PC-3 (cell line): ENCODE measurements at regions not wholly inside any gene's neighbourhood (a gene's known extent, or its start where the extent isn't known, plus 50 kb on each side); places are given as distances from the start of the nearest gene placed in this dataset.

Experiments used
- ATAC-seq: fragments of 200-7000 bp; cut with Tn5 transposase; 2 replicates; pipeline ENCODE4 v1.9.1; 2020; ENCODE audit warnings: mild to moderate bottlenecking, moderate library complexity
- BruUV-seq: library from RNA; stranded (reverse); fragments of 400-500 nt; replicated peaks from 2 replicates; lab custom pipeline; 2021; lab: Mats Ljungman, UMichigan
- CTCF ChIA-PET: fragments of 300-600 bp; sonication (Branson Sonifier 250); formaldehyde crosslinking; loops from one replicate; lab custom pipeline; 2022; ENCODE audit warnings: antibody characterized with exemption; lab: Charles Lee
- POLR2A ChIA-PET: fragments of 300-600 bp; sonication (Branson Sonifier 250); formaldehyde crosslinking; loops from one replicate; lab custom pipeline; 2022; ENCODE audit warnings: antibody characterized with exemption; ENCODE audit not compliant: unreplicated experiment; lab: Charles Lee
- DNase-seq: peaks from one replicate; pipeline ENCODE4 v3.0.0-alpha.2; 2015
- H2AFZ ChIP-seq: fragments of 300-600 bp; sonication (generic); 2 replicates; pipeline ENCODE4 v1.6.0; 2016; ENCODE audit warnings: antibody characterized with exemption, low read length
- H3F3A ChIP-seq: fragments of 300-600 bp; sonication (generic); one replicate; pipeline ENCODE4 v1.6.0; 2017; ENCODE audit warnings: antibody characterized with exemption, low read length, control low read depth, mild to moderate bottlenecking; ENCODE audit not compliant: unreplicated experiment
- H3K27ac ChIP-seq: fragments of 300-600 bp; sonication (generic); 2 replicates; pipeline ENCODE4 v1.5.1; 2016; ENCODE audit warnings: mild to moderate bottlenecking, low read length
- H3K27me3 ChIP-seq: fragments of 300-600 bp; sonication (generic); 2 replicates; pipeline ENCODE4 v1.6.1; 2016; ENCODE audit warnings: low read length, mixed read lengths
- H3K36me3 ChIP-seq: fragments of 300-600 bp; sonication (generic); 2 replicates; pipeline ENCODE4 v1.6.1; 2016; ENCODE audit warnings: low read depth, mixed run types, low read length, mixed read lengths
- H3K4me1 ChIP-seq: fragments of 300-600 bp; sonication (generic); 2 replicates; pipeline ENCODE4 v1.5.1; 2016; ENCODE audit warnings: low read length; ENCODE audit not compliant: insufficient read depth
- H3K4me2 ChIP-seq: fragments of 300-600 bp; sonication (generic); 2 replicates; pipeline ENCODE4 v1.6.0; 2016; ENCODE audit warnings: low read length
- H3K4me3 ChIP-seq: fragments of 300-600 bp; sonication (generic); 2 replicates; pipeline ENCODE4 v1.5.1; 2016; ENCODE audit warnings: mild to moderate bottlenecking, low read length, mixed read lengths
- H3K79me2 ChIP-seq: fragments of 300-600 bp; sonication (generic); 2 replicates; pipeline ENCODE4 v1.6.1; 2017; ENCODE audit warnings: low read length, mixed read lengths
- H3K9ac ChIP-seq: fragments of 300-600 bp; sonication (generic); 2 replicates; pipeline ENCODE4 v1.6.0; 2016; ENCODE audit warnings: mild to moderate bottlenecking, low read length
- H3K9me2 ChIP-seq: fragments of 300-600 bp; sonication (generic); replicated peaks from 2 replicates; pipeline ENCODE4 v1.6.1; 2016; ENCODE audit warnings: mixed run types, low read length, mixed read lengths
- H3K9me3 ChIP-seq: fragments of 300-600 bp; sonication (generic); 2 replicates; pipeline ENCODE4 v1.6.1; 2016; ENCODE audit warnings: low read length, mixed read lengths
- H4K20me1 ChIP-seq: fragments of 300-600 bp; sonication (generic); 2 replicates; pipeline ENCODE4 v1.6.1; 2016; ENCODE audit warnings: low read length, mixed read lengths
- EZH2 ChIP-seq: fragments of 300-600 bp; sonication (generic); IDR thresholded peaks from one replicate; pipeline ENCODE4 v1.6.1; 2017; ENCODE audit warnings: antibody characterized with exemption, mild to moderate bottlenecking, low read length; ENCODE audit not compliant: unreplicated experiment
- EZH2phosphoT487 ChIP-seq: fragments of 300-600 bp; sonication (generic); IDR thresholded peaks from 2 replicates; pipeline ENCODE4 v1.6.1; 2018; ENCODE audit warnings: mild to moderate bottlenecking, antibody characterized with exemption, low read length, borderline replicate concordance
- intact Hi-C: fragments of 100-400 bp; cut with micrococcal nuclease; formaldehyde crosslinking; loops from 2 replicates; pipeline ENCODE4 v1.9.0; 2023
- TF ChIP-seq, protein P1 (sequence below): fragments of 300-600 bp; sonication (generic); conservative IDR thresholded peaks from 2 replicates; pipeline ENCODE4 v1.5.1; 2017; ENCODE audit warnings: antibody characterized with exemption, low read depth, mild to moderate bottlenecking, low read length

DNA sequence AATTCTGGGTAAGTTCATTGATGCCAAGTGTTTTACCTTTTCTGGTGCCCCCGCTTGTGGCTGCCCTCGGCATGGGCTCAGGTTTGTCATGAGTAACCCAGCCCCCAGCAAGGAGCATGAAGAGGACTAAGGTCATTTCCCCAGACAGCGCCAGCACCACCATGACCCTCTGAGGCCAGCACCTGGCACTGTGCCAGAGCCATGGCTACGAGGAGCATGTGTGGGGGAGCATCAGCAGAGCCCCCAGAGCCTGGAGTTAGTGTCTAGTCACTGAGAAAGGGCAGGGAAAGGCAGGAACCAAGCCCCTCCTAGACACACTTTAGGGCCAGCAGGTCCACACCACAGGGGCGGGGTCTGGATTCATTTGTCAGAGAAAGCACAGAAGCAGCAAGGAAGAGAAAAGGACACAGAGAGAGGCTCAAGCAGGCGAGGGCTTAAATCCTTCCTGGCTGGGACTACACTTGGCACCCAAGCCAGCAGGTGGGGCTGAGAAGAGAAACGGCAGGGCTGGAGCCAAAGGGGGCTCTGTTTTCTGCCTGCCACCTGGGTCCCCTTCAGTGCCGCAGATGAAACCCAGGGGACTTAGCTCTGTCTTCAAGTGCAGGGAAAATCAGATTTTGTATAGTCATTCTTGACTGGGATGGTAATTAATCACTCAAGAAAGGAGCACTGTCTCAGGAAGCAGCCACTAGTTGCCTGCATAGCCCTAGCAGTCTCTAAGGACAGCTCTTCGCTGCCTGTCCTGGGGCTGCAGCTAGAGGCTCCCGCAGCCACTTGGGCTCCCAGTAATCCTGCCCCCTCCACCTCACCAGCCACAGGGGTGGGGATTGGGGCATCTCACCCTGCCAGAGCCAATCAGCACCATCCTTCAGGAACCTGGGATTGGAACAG, 79.6 kb upstream of the ZC3H12A start:
- peaks cover 60% of the 10 kb centered on the region for H3K27me3 ChIP-seq
- ChIA-PET POLR2A (interaction anchor here (0.6 kb wide), 1 partner anchor 918 kb away, joined by 3 read pairs; no protein-coding TSS in a partner anchor), CTCF (no interaction called here)
- H4K20me1 ChIP-seq: no peaks in the 10 kb centered on the region
- H3K4me1 ChIP-seq: no peaks in the 10 kb centered on the region
- TF ChIP-seq, protein P1, sequence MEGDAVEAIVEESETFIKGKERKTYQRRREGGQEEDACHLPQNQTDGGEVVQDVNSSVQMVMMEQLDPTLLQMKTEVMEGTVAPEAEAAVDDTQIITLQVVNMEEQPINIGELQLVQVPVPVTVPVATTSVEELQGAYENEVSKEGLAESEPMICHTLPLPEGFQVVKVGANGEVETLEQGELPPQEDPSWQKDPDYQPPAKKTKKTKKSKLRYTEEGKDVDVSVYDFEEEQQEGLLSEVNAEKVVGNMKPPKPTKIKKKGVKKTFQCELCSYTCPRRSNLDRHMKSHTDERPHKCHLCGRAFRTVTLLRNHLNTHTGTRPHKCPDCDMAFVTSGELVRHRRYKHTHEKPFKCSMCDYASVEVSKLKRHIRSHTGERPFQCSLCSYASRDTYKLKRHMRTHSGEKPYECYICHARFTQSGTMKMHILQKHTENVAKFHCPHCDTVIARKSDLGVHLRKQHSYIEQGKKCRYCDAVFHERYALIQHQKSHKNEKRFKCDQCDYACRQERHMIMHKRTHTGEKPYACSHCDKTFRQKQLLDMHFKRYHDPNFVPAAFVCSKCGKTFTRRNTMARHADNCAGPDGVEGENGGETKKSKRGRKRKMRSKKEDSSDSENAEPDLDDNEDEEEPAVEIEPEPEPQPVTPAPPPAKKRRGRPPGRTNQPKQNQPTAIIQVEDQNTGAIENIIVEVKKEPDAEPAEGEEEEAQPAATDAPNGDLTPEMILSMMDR: no peak
- TF ChIP-seq EZH2 (no peak), EZH2phosphoT487 (no peak)
- no peak for DNase-seq
- no peak overlapping the region for H3K4me2 ChIP-seq
- no peaks in the 10 kb centered on the region for H3K79me2 ChIP-seq
- no peak overlapping the region for H3K9ac ChIP-seq
- H3K9me2 ChIP-seq: no peaks in the 10 kb centered on the region
- no peak overlapping the region for H3K27ac ChIP-seq
- BruUV-seq: no TSS peak
- peak; percentile 19; the same call in 1 of the 2 replicates for ATAC-seq
- no peaks in the 10 kb centered on the region for H3K36me3 ChIP-seq
- no peaks in the 10 kb centered on the region for H3F3A ChIP-seq
- H3K4me3 ChIP-seq: no peak overlapping the region
- no peak overlapping the region for H2AFZ ChIP-seq
- intact Hi-C loops: no loop called here
- H3K9me3 ChIP-seq: no peaks in the 10 kb centered on the region

DNA sequence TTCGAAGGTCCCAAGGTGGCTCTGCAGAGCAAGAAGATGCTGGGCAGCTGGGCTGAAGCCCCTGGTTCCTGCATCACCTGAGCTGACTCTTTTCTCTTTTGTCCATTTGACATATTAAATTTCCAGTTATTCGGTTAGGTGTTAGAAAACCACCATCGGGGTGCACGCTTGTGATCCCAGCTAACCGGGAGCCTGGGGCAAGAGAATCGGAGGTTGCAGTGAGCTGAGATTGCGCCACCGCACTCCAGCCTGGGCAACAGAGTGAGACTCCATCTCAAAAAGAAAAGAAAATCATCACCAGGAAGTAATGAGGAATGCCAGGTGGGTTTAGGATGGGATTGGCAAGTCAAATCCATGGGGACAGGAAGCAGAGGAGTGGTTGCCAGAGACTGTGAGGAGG, 76.3 kb upstream of the ZC3H12A start:
- ATAC-seq (no peak), DNase-seq (no peak)
- no peaks in the 10 kb centered on the region for H3F3A ChIP-seq
- H3K4me1 ChIP-seq: no peaks in the 10 kb centered on the region
- H3K36me3 ChIP-seq: no peaks in the 10 kb centered on the region
- H3K4me2 ChIP-seq: no peak overlapping the region
- intact Hi-C loops: no loop called here
- CTCF ChIA-PET: no interaction called here
- no peak overlapping the region for H3K27ac ChIP-seq
- H3K27me3 ChIP-seq: peaks cover 85% of the 10 kb centered on the region
- no peak for TF ChIP-seq EZH2phosphoT487
- TF ChIP-seq, protein P1: no peak
- TF ChIP-seq EZH2: no peak
- no peaks in the 10 kb centered on the region for H4K20me1 ChIP-seq
- no peaks in the 10 kb centered on the region for H3K9me3 ChIP-seq
- no TSS peak for BruUV-seq
- no peak overlapping the region for H2AFZ ChIP-seq
- H3K9me2 ChIP-seq: no peaks in the 10 kb centered on the region
- no peaks in the 10 kb centered on the region for H3K79me2 ChIP-seq
- no peak overlapping the region for H3K4me3 ChIP-seq
- H3K9ac ChIP-seq: no peak overlapping the region
- POLR2A ChIA-PET: no interaction called here

DNA sequence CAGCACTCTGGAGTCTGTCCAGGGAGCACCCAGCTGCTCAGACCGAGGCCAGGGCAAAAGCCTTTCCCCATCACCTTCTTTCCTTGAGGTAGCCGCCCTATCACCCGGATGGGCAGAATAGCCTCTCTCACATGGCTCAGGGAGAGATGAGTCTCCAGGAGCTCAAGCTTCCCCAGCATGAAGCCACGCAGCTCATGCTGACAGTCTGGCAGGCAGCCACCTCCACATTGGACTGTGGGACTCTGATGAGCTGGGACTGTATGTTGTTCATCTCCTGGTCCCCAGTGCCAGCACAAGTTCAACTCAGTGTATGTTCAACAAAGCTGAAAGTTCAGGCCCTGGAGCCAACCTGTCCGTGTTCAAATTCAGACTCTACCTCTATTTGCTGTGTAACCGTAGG, 75.2 kb upstream of the ZC3H12A start:
- ATAC-seq (no peak), DNase-seq (no peak)
- peaks cover 85% of the 10 kb centered on the region for H3K27me3 ChIP-seq
- H3K4me3 ChIP-seq: no peak overlapping the region
- no peaks in the 10 kb centered on the region for H3K36me3 ChIP-seq
- no peaks in the 10 kb centered on the region for H3F3A ChIP-seq
- ChIA-PET POLR2A (no interaction called here), CTCF (no interaction called here)
- H3K79me2 ChIP-seq: no peaks in the 10 kb centered on the region
- intact Hi-C loops: no loop called here
- no peaks in the 10 kb centered on the region for H4K20me1 ChIP-seq
- H3K9ac ChIP-seq: no peak overlapping the region
- TF ChIP-seq EZH2phosphoT487 (no peak), EZH2 (no peak)
- TF ChIP-seq, protein P1: no peak
- no peaks in the 10 kb centered on the region for H3K9me3 ChIP-seq
- no peak overlapping the region for H3K27ac ChIP-seq
- no peak overlapping the region for H2AFZ ChIP-seq
- no TSS peak for BruUV-seq
- H3K4me2 ChIP-seq: no peak overlapping the region
- H3K4me1 ChIP-seq: no peaks in the 10 kb centered on the region
- no peaks in the 10 kb centered on the region for H3K9me2 ChIP-seq
